Panc1 (cell line): ENCODE measurements at regions not wholly inside any gene's neighbourhood (a gene's known extent, or its start where the extent isn't known, plus 50 kb on each side); places are given as distances from the start of the nearest gene placed in this dataset.

ENCODE experiments used
- ATAC-seq: fragments of 200-7000 bp; cut with Tn5 transposase; 2 replicates; pipeline ENCODE4 v1.9.1; 2020; ENCODE audit warnings: mild to moderate bottlenecking, moderate library complexity
- BruUV-seq: library from RNA; stranded (reverse); fragments of 400-500 nt; replicated peaks from 2 replicates; lab custom pipeline; 2021; lab: Mats Ljungman, UMichigan
- CTCF ChIA-PET: fragments of 300-600 bp; sonication (Branson Sonifier 250); formaldehyde crosslinking; loops from one replicate; lab custom pipeline; 2022; ENCODE audit warnings: antibody characterized with exemption; lab: Charles Lee
- POLR2A ChIA-PET: fragments of 300-600 bp; sonication (Branson Sonifier 250); formaldehyde crosslinking; loops from one replicate; lab custom pipeline; 2022; ENCODE audit warnings: antibody characterized with exemption; lab: Charles Lee
- DNase-seq: peaks from one replicate; pipeline ENCODE4 v3.0.0-alpha.2; 2010; ENCODE audit warnings: low read depth, low spot score
- H3K27ac ChIP-seq: 2 replicates; pipeline ENCODE4 v1.5.1; 2011; ENCODE audit warnings: mild to moderate bottlenecking, low read length, inconsistent platforms
- H3K27me3 ChIP-seq: fragments of 200-500 bp; sonication (Bioruptor generic); 2 replicates; pipeline ENCODE4 v1.6.0; 2014; ENCODE audit warnings: low read length, inconsistent platforms; ENCODE audit not compliant: control insufficient read depth, insufficient read depth
- H3K36me3 ChIP-seq: fragments of 200-500 bp; sonication (Bioruptor generic); 2 replicates; pipeline ENCODE4 v1.5.1; 2014; ENCODE audit warnings: inconsistent platforms, mild to moderate bottlenecking, low read length, moderate library complexity; ENCODE audit not compliant: control insufficient read depth, insufficient read depth
- H3K4me1 ChIP-seq: 2 replicates; pipeline ENCODE4 v1.5.1; 2011; ENCODE audit warnings: inconsistent platforms, mild to moderate bottlenecking, low read length, moderate library complexity; ENCODE audit not compliant: control insufficient read depth, insufficient read depth
- H3K4me3 ChIP-seq, 2 experiments: 2 replicates each; pipeline ENCODE4 v1.5.1; 2011 to 2012; ENCODE audit warnings: low read depth in 2 of 2, low read length in 2 of 2, mild to moderate bottlenecking in 2 of 2, inconsistent platforms in 1 of 2, moderate library complexity in 1 of 2
- H3K9me3 ChIP-seq: fragments of 200-500 bp; sonication (Bioruptor generic); 2 replicates; pipeline ENCODE4 v1.5.1; 2014; ENCODE audit warnings: low read depth, mild to moderate bottlenecking, inconsistent platforms, low read length, moderate library complexity; ENCODE audit not compliant: control insufficient read depth, insufficient read depth
- CTCF ChIP-seq: fragments of 450-650 bp; IDR thresholded peaks from 2 replicates; pipeline ENCODE4 v1.5.1; 2017; ENCODE audit warnings: mild to moderate bottlenecking
- POLR2AphosphoS5 ChIP-seq: IDR thresholded peaks from 2 replicates; pipeline ENCODE4 v1.6.1; 2012; ENCODE audit warnings: mild to moderate bottlenecking, low read depth, low read length, moderate library complexity
- REST ChIP-seq, 2 experiments: IDR thresholded peaks; 2 replicates each; pipeline ENCODE4 v1.6.1; 2011 to 2012; ENCODE audit warnings: low read depth in 2 of 2, control low read depth in 1 of 2, low read length in 1 of 2, mild to moderate bottlenecking in 1 of 2, moderate library complexity in 1 of 2; ENCODE audit not compliant: insufficient read depth in 1 of 2
- SIN3A ChIP-seq: IDR thresholded peaks from 2 replicates; pipeline ENCODE4 v1.6.1; 2012; ENCODE audit warnings: low read depth, mild to moderate bottlenecking, low read length, moderate library complexity, borderline replicate concordance; ENCODE audit not compliant: insufficient read depth
- TCF7L2 ChIP-seq: IDR thresholded peaks from 2 replicates; pipeline ENCODE4 v1.6.1; 2011; ENCODE audit warnings: mild to moderate bottlenecking, low read depth, low read length, inconsistent platforms
- in situ Hi-C: cut with HindIII; loops from 2 replicates; pipeline ENCODE4 v1.10.0; 2016; ENCODE audit warnings: low sequenced_read_pairs, low pct_unique_long_range_greater_than_20kb
- intact Hi-C: fragments of 100-400 bp; cut with micrococcal nuclease; formaldehyde crosslinking; loops from one replicate; pipeline ENCODE4 v1.10.0; 2022; ENCODE audit not compliant: unreplicated experiment

- H3K27ac ChIP-seq, result no peak overlapping the region
- in situ Hi-C loops (no loop called here), intact Hi-C loops (no loop called here)
- TF ChIP-seq SIN3A (no peak), POLR2AphosphoS5 (no peak), REST (IDR thresholded peaks at IDR 0.05; ENCODE audit: insufficient read depth in 1 of 2, low read depth in 2 of 2, low read length in 1 of 2) (no peak), TCF7L2 (no peak)
- no peaks in the 10 kb centered on the region for H3K9me3 ChIP-seq
- BruUV-seq, result no TSS peak
- no peaks in the 10 kb centered on the region for H3K36me3 ChIP-seq
- POLR2A ChIA-PET, result no interaction called here
- ATAC-seq (no peak), DNase-seq (no peak)
- CTCF ChIA-PET, result no interaction called here
- no peaks in the 10 kb centered on the region; the same call in 1 of the 2 replicates for H3K4me1 ChIP-seq
- H3K27me3 ChIP-seq, result no peaks in the 10 kb centered on the region; the same call in 1 of the 2 replicates
- no peak overlapping the region for H3K4me3 ChIP-seq
These were observed 104.2 kb upstream of the ADRA2C start for GRCh38 chr4:3661989-3662388.

- H3K4me3 ChIP-seq, result no peak overlapping the region
- H3K27me3 ChIP-seq, result no peaks in the 10 kb centered on the region; the same call in 1 of the 2 replicates
- in situ Hi-C loops, result no loop called here
- no peaks in the 10 kb centered on the region; the same call in 1 of the 2 replicates for H3K4me1 ChIP-seq
- ATAC-seq (no peak), DNase-seq (no peak)
- intact Hi-C loops, result no loop called here
- no peaks in the 10 kb centered on the region for H3K9me3 ChIP-seq
- CTCF ChIA-PET, result no interaction called here
- no peak overlapping the region for H3K27ac ChIP-seq
- H3K36me3 ChIP-seq, result no peaks in the 10 kb centered on the region
- BruUV-seq, result no TSS peak
- POLR2A ChIA-PET, result interaction anchor here (0.6 kb wide), 1 partner anchor 209 kb away, joined by 3 read pairs; no protein-coding TSS in a partner anchor
- TF ChIP-seq POLR2AphosphoS5, result no peak
- TF ChIP-seq REST (IDR thresholded peaks at IDR 0.05; ENCODE audit: insufficient read depth in 1 of 2, low read depth in 2 of 2, low read length in 1 of 2), result no peak
- TF ChIP-seq CTCF, result no peak
- TF ChIP-seq SIN3A, result no peak
These were observed 105.2 kb upstream of the ADRA2C start for GRCh38 chr4:3660928-3661515.
